Stomach (tissue), 8 donors: ENCODE measurements at regions not wholly inside any gene's neighbourhood (a gene's known extent, or its start where the extent isn't known, plus 50 kb on each side); places are given as distances from the start of the nearest gene placed in this dataset.
A peak's percentile ranks its signal among the peaks of the same experiment; 100 is the strongest.

Source experiments
- DNase-seq, 2 donors: peaks; one replicate each; pipeline versions ENCODE4 v3.0.0 to v3.0.0-alpha.2; 2013 to 2019
- H3K27ac ChIP-seq, 5 donors: fragments of 200-600 bp in 4 of 5; sonication (generic) in 4 of 5; one replicate each; pipeline ENCODE4 v1.5.1; 2013 to 2019; ENCODE audit warnings: mild to moderate bottlenecking in 1 of 5, moderate library complexity in 1 of 5
- H3K27me3 ChIP-seq, 3 donors: fragments of 200-600 bp; sonication (generic); one replicate each; pipeline ENCODE4 v1.5.1; 2017 to 2019; ENCODE audit warnings: mixed run types in 1 of 3
- H3K36me3 ChIP-seq, 4 donors: fragments of 200-600 bp; sonication (generic); 1 replicate in 3 of 4; 2 replicates in 1 of 4; pipeline ENCODE4 v1.5.1; 2016 to 2019
- H3K4me1 ChIP-seq, 4 donors: fragments of 200-600 bp; sonication (generic); one replicate each; pipeline ENCODE4 v1.5.1; 2016 to 2019
- H3K4me3 ChIP-seq, 4 donors: fragments of 200-600 bp; sonication (generic) in 3 of 4; one replicate each; pipeline ENCODE4 v1.5.1; 2016 to 2019; ENCODE audit warnings: mild to moderate bottlenecking in 1 of 4
- H3K9me3 ChIP-seq, 4 donors: fragments of 200-600 bp; sonication (generic); one replicate each; pipeline ENCODE4 v1.5.1; 2016 to 2019
- EP300 ChIP-seq: sonication (generic); formaldehyde crosslinking; IDR thresholded peaks from one replicate; pipeline ENCODE4 v1.6.1; 2017; ENCODE audit warnings: antibody characterized with exemption
- POLR2A ChIP-seq, 4 donors: fragments of 450-650 bp; IDR thresholded peaks; one replicate each; pipeline ENCODE4 v1.6.1; 2016; ENCODE audit warnings: antibody characterized with exemption in 4 of 4, control low read depth in 2 of 4, mild to moderate bottlenecking in 1 of 4, moderate library complexity in 1 of 4
- POLR2AphosphoS5 ChIP-seq, 3 donors: sonication (generic); formaldehyde crosslinking; IDR thresholded peaks; one replicate each; pipeline ENCODE4 v1.6.1; 2016; ENCODE audit warnings: antibody characterized with exemption in 3 of 3
- whole genome bisulfite sequencing, 5 donors: extraction: QIAGEN DNeasy Blood & Tissue Kit in 3 of 5; methylation state at CpG; one replicate each; pipeline versions ENCODE4 v1.1.5 to v1.1.7; 2013 to 2018; 5-methylcytosine and 5-hydroxymethylcytosine counted together
- intact Hi-C: fragments of 100-400 bp; cut with DNase I; formaldehyde crosslinking; loops from one replicate; pipeline ENCODE4 v1.15.1; 2023; ENCODE audit warnings: low total_unique reads
- TF ChIP-seq, protein P1 (sequence below), 7 experiments: fragments of 450-650 bp in 4 of 7; fragments of 200-600 bp in 3 of 7; sonication (generic) in 3 of 7; IDR thresholded peaks; one replicate each; pipeline ENCODE4 v1.5.1; 2016 to 2019; ENCODE audit warnings: antibody characterized with exemption in 7 of 7, control low read depth in 2 of 7, mild to moderate bottlenecking in 1 of 7
- donor health status: healthy with polysubstance abuse.
- donor health status: Bipolar disorder and iron deficiency.
- donor health status: healthy.

DNA sequence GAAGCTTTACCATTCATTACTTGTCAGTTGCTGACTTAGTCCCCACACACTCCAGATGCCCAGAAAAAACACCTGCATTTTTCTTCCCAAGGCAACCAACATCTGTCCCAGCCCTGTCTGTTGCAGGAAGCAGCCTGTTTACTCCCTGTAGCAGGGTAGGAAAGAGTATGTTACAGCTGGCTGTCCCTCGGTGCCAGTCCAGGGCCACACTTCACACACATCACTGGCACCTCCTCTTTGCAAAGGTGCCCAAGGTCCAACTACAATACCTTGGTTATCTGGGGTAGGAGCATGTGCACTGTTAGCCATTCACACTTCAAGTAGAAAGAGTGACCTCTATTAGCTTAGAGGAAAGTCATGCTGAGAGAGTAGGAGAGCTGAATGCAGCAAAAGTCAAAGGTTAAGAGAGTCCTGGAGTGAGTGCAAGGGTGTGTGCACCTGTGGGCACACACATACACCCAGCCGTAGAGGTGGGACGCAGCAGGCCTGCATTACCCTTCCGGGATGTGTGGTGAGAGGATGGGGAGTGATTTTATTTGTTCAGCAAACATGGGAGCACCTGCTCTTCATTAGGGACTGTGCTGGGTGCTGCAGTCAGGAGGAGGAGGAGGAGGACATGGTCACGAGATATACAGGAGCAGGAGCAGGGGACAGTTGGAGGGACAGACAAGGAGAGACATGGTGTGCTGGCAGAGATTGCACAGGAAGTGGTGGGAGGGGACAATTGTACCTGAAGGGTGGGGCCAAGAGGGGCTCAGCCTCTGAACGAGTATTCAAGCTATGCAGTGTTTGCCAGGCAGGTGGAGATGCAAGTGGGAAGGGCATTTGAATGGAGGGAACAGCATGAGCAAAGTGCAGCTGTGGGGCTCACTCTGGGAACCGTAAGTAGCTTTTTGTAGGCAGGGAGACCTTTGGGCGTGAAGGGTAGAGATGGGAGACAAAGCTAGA is 69.8 kb downstream of the TSN start:
- peak in 1 of 2 donors; percentile 23 for DNase-seq
- 46 to 61% (median 55%) methylated on average over 8 of the region's 8 CpGs for WGBS, 5 donors
- Histone ChIP-seq H3K9me3 (peaks cover 0 to 5% (median 0%) of the 10 kb centered on the region in 4 donors), H3K27ac (no peak overlapping the region), H3K4me3 (no peak overlapping the region), H3K4me1 (peaks cover 0 to 8% (median 0%) of the 10 kb centered on the region in 4 donors), H3K36me3 (no peaks in the 10 kb centered on the region), H3K27me3 (no peaks in the 10 kb centered on the region)
- TF ChIP-seq POLR2AphosphoS5 (IDR thresholded peaks at IDR 0.05) = no peak
- TF ChIP-seq EP300 = no peak
- TF ChIP-seq, protein P1, sequence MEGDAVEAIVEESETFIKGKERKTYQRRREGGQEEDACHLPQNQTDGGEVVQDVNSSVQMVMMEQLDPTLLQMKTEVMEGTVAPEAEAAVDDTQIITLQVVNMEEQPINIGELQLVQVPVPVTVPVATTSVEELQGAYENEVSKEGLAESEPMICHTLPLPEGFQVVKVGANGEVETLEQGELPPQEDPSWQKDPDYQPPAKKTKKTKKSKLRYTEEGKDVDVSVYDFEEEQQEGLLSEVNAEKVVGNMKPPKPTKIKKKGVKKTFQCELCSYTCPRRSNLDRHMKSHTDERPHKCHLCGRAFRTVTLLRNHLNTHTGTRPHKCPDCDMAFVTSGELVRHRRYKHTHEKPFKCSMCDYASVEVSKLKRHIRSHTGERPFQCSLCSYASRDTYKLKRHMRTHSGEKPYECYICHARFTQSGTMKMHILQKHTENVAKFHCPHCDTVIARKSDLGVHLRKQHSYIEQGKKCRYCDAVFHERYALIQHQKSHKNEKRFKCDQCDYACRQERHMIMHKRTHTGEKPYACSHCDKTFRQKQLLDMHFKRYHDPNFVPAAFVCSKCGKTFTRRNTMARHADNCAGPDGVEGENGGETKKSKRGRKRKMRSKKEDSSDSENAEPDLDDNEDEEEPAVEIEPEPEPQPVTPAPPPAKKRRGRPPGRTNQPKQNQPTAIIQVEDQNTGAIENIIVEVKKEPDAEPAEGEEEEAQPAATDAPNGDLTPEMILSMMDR (IDR thresholded peaks at IDR 0.05) = no peak
- TF ChIP-seq POLR2A (IDR thresholded peaks at IDR 0.05) = no peak
- intact Hi-C loops = no loop called here

DNA sequence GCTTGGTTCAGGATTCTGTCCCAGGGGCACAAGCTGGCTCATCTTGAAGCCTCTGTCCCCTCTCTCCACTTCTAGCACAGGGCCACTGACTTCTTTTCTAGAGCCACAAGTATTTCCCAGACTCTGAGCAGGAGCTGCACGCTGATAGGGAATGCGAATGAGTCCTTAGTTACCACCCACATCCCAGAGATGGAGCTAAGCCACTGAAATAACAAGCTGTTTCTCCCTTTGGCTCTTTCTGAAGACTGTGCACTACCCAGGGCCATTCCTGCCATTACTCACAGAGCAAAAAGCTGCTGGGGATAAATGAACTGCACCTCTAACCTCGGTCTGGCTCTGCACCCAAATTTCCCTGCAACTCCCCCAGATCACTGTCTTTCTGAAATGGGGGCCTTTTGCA is 70.6 kb downstream of the TSN start:
- TF ChIP-seq EP300 (no peak), POLR2AphosphoS5 (IDR thresholded peaks at IDR 0.05) (no peak), POLR2A (IDR thresholded peaks at IDR 0.05) (no peak)
- TF ChIP-seq, protein P1 (IDR thresholded peaks at IDR 0.05) = no peak
- H3K4me3 ChIP-seq = no peak overlapping the region
- DNase-seq = peak in 1 of 2 donors; percentile 36
- H3K36me3 ChIP-seq = no peaks in the 10 kb centered on the region
- no peak overlapping the region for H3K27ac ChIP-seq
- no peaks in the 10 kb centered on the region for H3K27me3 ChIP-seq
- peaks cover 0 to 5% (median 0%) of the 10 kb centered on the region in 4 donors for H3K9me3 ChIP-seq
- H3K4me1 ChIP-seq = peaks cover 0 to 8% (median 0%) of the 10 kb centered on the region in 4 donors
- intact Hi-C loops = no loop called here
- WGBS, 5 donors = 52 to 78% (median 74%) methylated on average over 3 of the region's 3 CpGs

DNA sequence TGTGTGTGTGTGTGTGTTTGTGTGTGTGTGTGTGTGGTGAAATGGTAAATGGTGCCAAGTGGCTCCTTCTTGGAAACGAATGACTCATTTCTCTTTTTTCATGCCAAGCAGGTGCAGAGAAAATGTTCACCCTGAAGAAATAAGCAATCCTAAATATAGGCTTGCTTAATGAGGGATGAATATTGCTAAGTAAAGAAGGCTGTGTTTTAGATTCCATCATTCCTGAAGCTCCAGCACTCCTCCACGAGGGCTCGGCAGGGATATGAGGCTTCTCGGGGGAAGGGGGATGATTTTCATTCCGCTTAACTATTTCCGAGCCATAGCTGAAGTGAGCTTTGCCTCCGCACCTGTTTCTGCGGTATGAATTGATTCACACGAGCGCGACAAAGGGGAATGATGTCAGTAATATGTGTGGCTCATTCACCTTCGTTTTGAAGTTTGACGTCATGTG is 72.9 kb downstream of the TSN start:
- TF ChIP-seq EP300 = no peak
- no peak for TF ChIP-seq POLR2A (IDR thresholded peaks at IDR 0.05)
- no peak for TF ChIP-seq POLR2AphosphoS5 (IDR thresholded peaks at IDR 0.05)
- TF ChIP-seq, protein P1 (IDR thresholded peaks at IDR 0.05) = no peak
- WGBS, 5 donors = 49 to 65% (median 58%) methylated on average over 13 of the region's 13 CpGs
- Histone ChIP-seq H3K36me3 (no peaks in the 10 kb centered on the region), H3K27ac (no peak overlapping the region), H3K27me3 (no peaks in the 10 kb centered on the region), H3K4me1 (peaks cover 0 to 8% (median 0%) of the 10 kb centered on the region in 4 donors), H3K9me3 (peaks cover 0 to under 1% (median 0%) of the 10 kb centered on the region in 4 donors), H3K4me3 (no peak overlapping the region)
- DNase-seq = peak in 1 of 2 donors; percentile 19
- intact Hi-C loops = no loop called here

DNA sequence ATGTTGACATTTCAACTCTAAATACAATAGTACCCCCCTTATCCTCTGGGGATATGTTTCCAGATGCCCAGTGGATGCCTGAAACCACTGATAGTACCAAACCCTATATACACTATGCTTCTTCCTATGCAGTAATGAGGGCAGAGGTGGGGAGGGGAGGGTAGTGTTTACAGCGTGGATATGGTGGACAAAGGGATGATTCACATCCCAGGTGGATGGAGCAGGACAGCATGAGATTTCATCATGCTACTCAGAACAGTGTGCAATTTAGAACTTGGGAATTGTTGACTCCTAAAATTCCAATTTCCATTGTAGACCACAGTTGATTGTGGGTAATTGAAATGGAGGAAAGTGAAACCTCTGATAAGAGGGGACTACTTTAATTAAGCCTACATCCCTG is 75.4 kb downstream of the TSN start:
- Histone ChIP-seq H3K9me3 (no peaks in the 10 kb centered on the region), H3K4me3 (no peak overlapping the region), H3K27me3 (no peaks in the 10 kb centered on the region), H3K27ac (no peak overlapping the region), H3K4me1 (no peaks in the 10 kb centered on the region), H3K36me3 (no peaks in the 10 kb centered on the region)
- intact Hi-C loops = no loop called here
- WGBS, 5 donors = 77 to 87% (median 81%) methylated on average over 1 of the region's 1 CpG
- TF ChIP-seq, protein P1 (IDR thresholded peaks at IDR 0.05) = no peak
- TF ChIP-seq EP300 (no peak), POLR2AphosphoS5 (IDR thresholded peaks at IDR 0.05) (no peak), POLR2A (IDR thresholded peaks at IDR 0.05) (no peak)
- DNase-seq = no peak
